HEK293 (cell line): ENCODE measurements at regions not wholly inside any gene's neighbourhood (a gene's known extent, or its start where the extent isn't known, plus 50 kb on each side); places are given as distances from the start of the nearest gene placed in this dataset.

Experiments used
- CTCF ChIA-PET: fragments of 350-600 bp; formaldehyde crosslinking; extraction: SDS; loops from one replicate; lab custom pipeline; 2021; ENCODE audit warnings: antibody characterized with exemption; lab: Yijun Ruan, JAX
- POLR2A ChIA-PET: fragments of 300-600 bp; formaldehyde crosslinking; extraction: SDS; loops from one replicate; lab custom pipeline; 2020; ENCODE audit warnings: antibody characterized with exemption, inconsistent platforms; lab: Yijun Ruan, JAX
- H3K27ac ChIP-seq: fragments of 200-500 bp; sonication (Bioruptor generic); 2 replicates; pipeline ENCODE4 v1.5.1; 2014; ENCODE audit warnings: low read depth, low read length, control low read depth, inconsistent platforms; ENCODE audit errors: extremely low read depth
- H3K36me3 ChIP-seq, 2 experiments: fragments of 200-500 bp in 1 of 2; sonication (Bioruptor generic) in 1 of 2; 1 replicate in 1 of 2; 2 replicates in 1 of 2; pipeline ENCODE4 v1.5.1; 2014 to 2017; ENCODE audit warnings: inconsistent platforms in 2 of 2, low read length in 2 of 2; ENCODE audit not compliant: control insufficient read depth in 2 of 2, insufficient read depth in 1 of 2
- H3K4me1 ChIP-seq: fragments of 200-500 bp; sonication (Bioruptor generic); 2 replicates; pipeline ENCODE4 v1.5.1; 2014; ENCODE audit warnings: mild to moderate bottlenecking, low read length, inconsistent platforms; ENCODE audit not compliant: control insufficient read depth, insufficient read depth
- H3K4me3 ChIP-seq: 2 replicates; pipeline ENCODE4 v1.5.1; 2011; ENCODE audit warnings: low read depth, mild to moderate bottlenecking, control low read depth, low read length, moderate library complexity
- H3K9me3 ChIP-seq: fragments of 200-500 bp; sonication (Bioruptor generic); 2 replicates; pipeline ENCODE4 v1.5.1; 2014; ENCODE audit warnings: low read depth, low read length, inconsistent platforms; ENCODE audit not compliant: control insufficient read depth, insufficient read depth
- GLIS2 ChIP-seq: fragments of 450-650 bp; formaldehyde crosslinking; IDR thresholded peaks from 2 replicates; pipeline ENCODE4 v1.5.1; 2016; ENCODE audit warnings: missing biosample characterization, missing genetic modification characterization
- HOXD13 ChIP-seq: sonication (generic); formaldehyde crosslinking; IDR thresholded peaks from 2 replicates; pipeline ENCODE4 v1.8.0; 2022; ENCODE audit warnings: missing genetic modification reagents, borderline replicate concordance
- KLF1 ChIP-seq: fragments of 450-650 bp; formaldehyde crosslinking; IDR thresholded peaks from 2 replicates; pipeline ENCODE4 v1.5.1; 2016; ENCODE audit warnings: missing biosample characterization, missing genetic modification characterization
- KLF9 ChIP-seq: fragments of 450-650 bp; formaldehyde crosslinking; IDR thresholded peaks from 2 replicates; pipeline ENCODE4 v1.5.1; 2016; ENCODE audit warnings: missing biosample characterization, missing genetic modification characterization, low read depth
- RBAK ChIP-seq: fragments of 450-650 bp; formaldehyde crosslinking; IDR thresholded peaks from 2 replicates; pipeline ENCODE4 v1.5.1; 2016; ENCODE audit warnings: missing biosample characterization, missing genetic modification characterization
- SCRT2 ChIP-seq: fragments of 450-650 bp; formaldehyde crosslinking; IDR thresholded peaks from 2 replicates; pipeline ENCODE4 v1.5.1; 2016; ENCODE audit warnings: missing biosample characterization, missing genetic modification characterization
- ZBTB44 ChIP-seq: fragments of 450-650 bp; IDR thresholded peaks from 2 replicates; pipeline ENCODE4 v1.5.1; 2018; ENCODE audit warnings: missing biosample characterization, mild to moderate bottlenecking, missing genetic modification characterization
- ZBTB48 ChIP-seq: fragments of 450-650 bp; formaldehyde crosslinking; IDR thresholded peaks from 2 replicates; pipeline ENCODE4 v1.5.1; 2016; ENCODE audit warnings: missing biosample characterization, missing genetic modification characterization
- ZEB2 ChIP-seq: fragments of 450-650 bp; formaldehyde crosslinking; IDR thresholded peaks from 2 replicates; pipeline ENCODE4 v1.5.1; 2016; ENCODE audit warnings: missing biosample characterization, missing genetic modification characterization
- ZNF157 ChIP-seq: fragments of 450-650 bp; formaldehyde crosslinking; IDR thresholded peaks from 2 replicates; pipeline ENCODE4 v1.5.1; 2016; ENCODE audit warnings: missing biosample characterization, missing genetic modification characterization
- ZNF16 ChIP-seq: fragments of 450-650 bp; formaldehyde crosslinking; IDR thresholded peaks from 2 replicates; pipeline ENCODE4 v1.5.1; 2016; ENCODE audit warnings: low read depth, missing biosample characterization, missing genetic modification characterization
- ZNF2 ChIP-seq: fragments of 450-650 bp; formaldehyde crosslinking; IDR thresholded peaks from 2 replicates; pipeline ENCODE4 v1.5.1; 2016; ENCODE audit warnings: missing biosample characterization, missing genetic modification characterization
- ZNF26 ChIP-seq: fragments of 450-650 bp; formaldehyde crosslinking; IDR thresholded peaks from 2 replicates; pipeline ENCODE4 v1.5.1; 2016; ENCODE audit warnings: missing biosample characterization, missing genetic modification characterization
- ZNF280D ChIP-seq: fragments of 450-650 bp; formaldehyde crosslinking; IDR thresholded peaks from 2 replicates; pipeline ENCODE4 v1.5.1; 2016; ENCODE audit warnings: missing biosample characterization, missing genetic modification characterization
- ZNF292 ChIP-seq: fragments of 450-650 bp; formaldehyde crosslinking; IDR thresholded peaks from 2 replicates; pipeline ENCODE4 v1.5.1; 2016; ENCODE audit warnings: low read depth, missing biosample characterization, missing genetic modification characterization, borderline replicate concordance
- ZNF366 ChIP-seq: fragments of 450-650 bp; formaldehyde crosslinking; conservative IDR thresholded peaks from 2 replicates; pipeline ENCODE4 v1.5.1; 2016; ENCODE audit warnings: missing biosample characterization, missing genetic modification characterization
- ZNF473 ChIP-seq: fragments of 450-650 bp; formaldehyde crosslinking; IDR thresholded peaks from 2 replicates; pipeline ENCODE4 v1.5.1; 2017; ENCODE audit warnings: missing biosample characterization, missing genetic modification characterization
- ZNF529 ChIP-seq: fragments of 450-650 bp; formaldehyde crosslinking; IDR thresholded peaks from 2 replicates; pipeline ENCODE4 v1.5.1; 2017; ENCODE audit warnings: missing genetic modification characterization, missing biosample characterization; ENCODE audit not compliant: insufficient replicate concordance
- ZNF530 ChIP-seq: fragments of 450-650 bp; formaldehyde crosslinking; IDR thresholded peaks from 2 replicates; pipeline ENCODE4 v1.5.1; 2016; ENCODE audit warnings: low read depth, missing biosample characterization, missing genetic modification characterization
- ZNF548 ChIP-seq: fragments of 450-650 bp; formaldehyde crosslinking; IDR thresholded peaks from 2 replicates; pipeline ENCODE4 v1.5.1; 2016; ENCODE audit warnings: missing biosample characterization, missing genetic modification characterization
- ZNF629 ChIP-seq: fragments of 450-650 bp; formaldehyde crosslinking; IDR thresholded peaks from 2 replicates; pipeline ENCODE4 v1.5.1; 2017; ENCODE audit warnings: missing biosample characterization, missing genetic modification characterization
- ZNF692 ChIP-seq: fragments of 450-650 bp; formaldehyde crosslinking; IDR thresholded peaks from 2 replicates; pipeline ENCODE4 v1.5.1; 2016; ENCODE audit warnings: missing biosample characterization, missing genetic modification characterization
- ZSCAN4 ChIP-seq: fragments of 450-650 bp; formaldehyde crosslinking; IDR thresholded peaks from 2 replicates; pipeline ENCODE4 v1.5.1; 2017; ENCODE audit warnings: missing biosample characterization, missing genetic modification characterization

- H3K9me3 ChIP-seq, result no peaks in the 10 kb centered on the region
- H3K27ac ChIP-seq, result no peak overlapping the region
- TF ChIP-seq GLIS2 (tag by site-specific recombination), result no peak
- no peak for TF ChIP-seq KLF9 (tag by site-specific recombination)
- no peak for TF ChIP-seq ZSCAN4 (tag by site-specific recombination)
- TF ChIP-seq ZNF473 (tag by site-specific recombination), result no peak
- TF ChIP-seq ZNF529 (tag by site-specific recombination), result no peak
- no peak for TF ChIP-seq ZBTB44 (tag by site-specific recombination)
- TF ChIP-seq ZNF692 (tag by site-specific recombination), result no peak
- ChIA-PET CTCF (interaction anchor here (1.0 kb wide), 1 partner anchor 15 kb away, joined by 3 read pairs; no protein-coding TSS in a partner anchor), POLR2A (no interaction called here)
- H3K36me3 ChIP-seq, result no peaks in the 10 kb centered on the region
- no peak overlapping the region for H3K4me3 ChIP-seq
- H3K4me1 ChIP-seq, result no peaks in the 10 kb centered on the region
Measured at GRCh38 chr5:57012511-57012910, 60.6 kb upstream of the MIER3 start.

GRCh38 chr5:57025961-57026360, 74.0 kb upstream of the MIER3 start:
- H3K4me3 ChIP-seq, result no peak overlapping the region
- no peak for TF ChIP-seq KLF1 (tag by site-specific recombination)
- no peak for TF ChIP-seq ZNF157
- no peak for TF ChIP-seq ZEB2
- TF ChIP-seq HOXD13 (CRISPR knock-in tag), result no peak
- no peak for TF ChIP-seq ZBTB48 (tag by site-specific recombination)
- TF ChIP-seq ZNF16, result no peak
- TF ChIP-seq ZNF629, result no peak
- TF ChIP-seq RBAK, result no peak
- TF ChIP-seq ZNF292 (tag by site-specific recombination), result no peak
- no peak for TF ChIP-seq ZNF530
- no peak for TF ChIP-seq ZNF2 (tag by site-specific recombination)
- TF ChIP-seq ZNF26, result no peak
- TF ChIP-seq, all 188 proteins: peak for 0
- Histone ChIP-seq H3K27ac (no peak overlapping the region), H3K9me3 (no peaks in the 10 kb centered on the region), H3K36me3 (no peaks in the 10 kb centered on the region), H3K4me1 (no peaks in the 10 kb centered on the region)
- POLR2A ChIA-PET, result no interaction called here
- CTCF ChIA-PET, result no interaction called here

- Histone ChIP-seq H3K4me1 (no peaks in the 10 kb centered on the region), H3K36me3 (no peaks in the 10 kb centered on the region), H3K27ac (no peak overlapping the region), H3K9me3 (no peaks in the 10 kb centered on the region), H3K4me3 (no peak overlapping the region)
- ChIA-PET POLR2A (no interaction called here), CTCF (no interaction called here)
- no peak for TF ChIP-seq ZNF280D (tag by site-specific recombination)
- TF ChIP-seq ZNF366 (tag by site-specific recombination), result no peak
- TF ChIP-seq SCRT2, result no peak
- TF ChIP-seq ZNF548 (tag by site-specific recombination), result no peak
Measured at GRCh38 chr5:57028161-57028560, 76.2 kb upstream of the MIER3 start.
